ENCODE measurements at regions not wholly inside any gene's neighbourhood (a gene's known extent, or its start where the extent isn't known, plus 50 kb on each side); places are given as distances from the start of the nearest gene placed in this dataset.

- Histone ChIP-seq H3K27me3 (no peaks in the 10 kb centered on the region), H3K27ac (no peak overlapping the region), H3K9ac (no peak overlapping the region), H3K4me3 (no peak overlapping the region), H3K4me2 (no peak overlapping the region), H3K9me3 (no peaks in the 10 kb centered on the region), H3K4me1 (no peaks in the 10 kb centered on the region), H3K36me3 (no peaks in the 10 kb centered on the region), H4K20me1 (no peaks in the 10 kb centered on the region)
- TF ChIP-seq Cebpa-rat (IDR thresholded peaks at IDR 0.05) = no peak
These were observed 215.7 kb upstream of the NEIL3 start for GRCh38 chr4:177093964-177094363.

GRCh38 chr4:177097291-177097690 is 212.4 kb upstream of the NEIL3 start:
- Histone ChIP-seq H3K36me3 (no peaks in the 10 kb centered on the region), H3K4me3 (no peak overlapping the region), H3K4me2 (no peak overlapping the region), H3K4me1 (no peaks in the 10 kb centered on the region), H3K9ac (no peak overlapping the region), H4K20me1 (no peaks in the 10 kb centered on the region), H3K9me3 (no peaks in the 10 kb centered on the region), H3K27ac (no peak overlapping the region), H3K27me3 (no peaks in the 10 kb centered on the region)
- no peak for TF ChIP-seq Cebpa-rat (IDR thresholded peaks at IDR 0.05)

DNA sequence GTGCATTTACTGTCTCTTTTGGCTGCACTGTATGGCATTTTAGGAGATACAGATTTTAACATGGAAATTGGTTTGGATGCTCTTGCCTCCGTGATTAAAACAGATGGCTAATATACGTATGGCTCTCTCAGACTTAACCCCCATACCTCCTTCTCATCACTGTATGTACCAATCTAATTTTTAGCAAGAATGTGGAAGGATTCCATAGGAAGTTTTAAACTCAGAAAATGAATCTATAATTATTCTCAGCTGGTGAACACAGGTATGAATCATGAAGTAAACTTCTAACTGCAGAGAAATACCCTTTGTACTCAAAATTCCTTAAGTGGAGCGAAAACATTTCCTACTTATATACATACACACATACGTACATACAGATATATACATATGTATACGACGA is 210.5 kb upstream of the NEIL3 start:
- no peak overlapping the region for H3K9ac ChIP-seq
- no peak overlapping the region for H3K4me3 ChIP-seq
- H3K27ac ChIP-seq = no peak overlapping the region
- H4K20me1 ChIP-seq = no peaks in the 10 kb centered on the region
- no peaks in the 10 kb centered on the region for H3K9me3 ChIP-seq
- no peaks in the 10 kb centered on the region for H3K27me3 ChIP-seq
- no peak overlapping the region for H3K4me2 ChIP-seq
- TF ChIP-seq Cebpa-rat (IDR thresholded peaks at IDR 0.05) = no peak
- H3K4me1 ChIP-seq = no peaks in the 10 kb centered on the region
- H3K36me3 ChIP-seq = no peaks in the 10 kb centered on the region

GRCh38 chr4:177100307-177100706 is 209.4 kb upstream of the NEIL3 start:
- Histone ChIP-seq H3K9me3 (no peaks in the 10 kb centered on the region), H3K4me3 (no peak overlapping the region), H3K27ac (no peak overlapping the region), H3K4me2 (no peak overlapping the region), H3K4me1 (no peaks in the 10 kb centered on the region), H3K27me3 (no peaks in the 10 kb centered on the region), H3K9ac (no peak overlapping the region), H3K36me3 (no peaks in the 10 kb centered on the region), H4K20me1 (no peaks in the 10 kb centered on the region)
- TF ChIP-seq Cebpa-rat (IDR thresholded peaks at IDR 0.05) = no peak

DNA sequence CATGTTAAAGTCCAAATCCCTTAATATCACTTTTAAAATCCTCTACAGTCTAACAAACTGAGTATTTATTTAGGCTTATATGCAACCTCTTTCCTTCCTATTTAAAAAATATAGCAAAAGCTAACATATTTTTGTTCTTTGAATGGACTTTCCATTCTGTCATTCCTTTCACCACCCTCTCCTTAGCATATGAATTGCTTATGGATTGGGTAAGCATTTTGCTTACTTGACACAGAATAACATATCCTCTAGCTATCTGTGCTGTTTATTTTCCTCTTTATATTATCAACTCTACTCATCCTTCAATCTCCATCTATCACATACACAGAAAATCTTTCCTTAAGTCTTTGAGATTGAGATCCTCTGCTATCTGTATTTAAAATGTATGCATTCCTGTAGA is 206.1 kb upstream of the NEIL3 start:
- Histone ChIP-seq H3K27me3 (no peaks in the 10 kb centered on the region), H3K4me3 (no peak overlapping the region), H3K9ac (no peak overlapping the region), H3K27ac (no peak overlapping the region), H3K9me3 (no peaks in the 10 kb centered on the region), H3K4me1 (no peaks in the 10 kb centered on the region), H3K36me3 (no peaks in the 10 kb centered on the region), H3K4me2 (no peak overlapping the region), H4K20me1 (no peaks in the 10 kb centered on the region)
- TF ChIP-seq Cebpa-rat (IDR thresholded peaks at IDR 0.05) = no peak

- TF ChIP-seq Cebpa-rat (IDR thresholded peaks at IDR 0.05) = no peak
- no peaks in the 10 kb centered on the region for H3K36me3 ChIP-seq
- H3K4me1 ChIP-seq = no peaks in the 10 kb centered on the region
- H3K9ac ChIP-seq = no peak overlapping the region
- no peak overlapping the region for H3K4me3 ChIP-seq
- no peaks in the 10 kb centered on the region for H4K20me1 ChIP-seq
- no peak overlapping the region for H3K4me2 ChIP-seq
- H3K27me3 ChIP-seq = no peaks in the 10 kb centered on the region
- H3K27ac ChIP-seq = no peak overlapping the region
- H3K9me3 ChIP-seq = no peaks in the 10 kb centered on the region
These were observed 204.1 kb upstream of the NEIL3 start for GRCh38 chr4:177105536-177105935.

GRCh38 chr4:177107288-177107921 is 202.3 kb upstream of the NEIL3 start:
- no peak for TF ChIP-seq Cebpa-rat (IDR thresholded peaks at IDR 0.05)
- Histone ChIP-seq H3K27me3 (no peaks in the 10 kb centered on the region), H3K4me1 (no peaks in the 10 kb centered on the region), H3K4me3 (no peak overlapping the region), H3K27ac (no peak overlapping the region), H3K9ac (no peak overlapping the region), H4K20me1 (no peaks in the 10 kb centered on the region), H3K36me3 (no peaks in the 10 kb centered on the region), H3K4me2 (no peak overlapping the region), H3K9me3 (no peaks in the 10 kb centered on the region)

GRCh38 chr4:177108708-177109107 is 201.0 kb upstream of the NEIL3 start:
- Histone ChIP-seq H3K4me1 (no peaks in the 10 kb centered on the region), H3K27me3 (no peaks in the 10 kb centered on the region), H3K4me3 (no peak overlapping the region), H3K36me3 (no peaks in the 10 kb centered on the region), H3K27ac (no peak overlapping the region), H3K9ac (no peak overlapping the region), H3K4me2 (no peak overlapping the region), H4K20me1 (no peaks in the 10 kb centered on the region), H3K9me3 (no peaks in the 10 kb centered on the region)
- no peak for TF ChIP-seq Cebpa-rat (IDR thresholded peaks at IDR 0.05)

DNA sequence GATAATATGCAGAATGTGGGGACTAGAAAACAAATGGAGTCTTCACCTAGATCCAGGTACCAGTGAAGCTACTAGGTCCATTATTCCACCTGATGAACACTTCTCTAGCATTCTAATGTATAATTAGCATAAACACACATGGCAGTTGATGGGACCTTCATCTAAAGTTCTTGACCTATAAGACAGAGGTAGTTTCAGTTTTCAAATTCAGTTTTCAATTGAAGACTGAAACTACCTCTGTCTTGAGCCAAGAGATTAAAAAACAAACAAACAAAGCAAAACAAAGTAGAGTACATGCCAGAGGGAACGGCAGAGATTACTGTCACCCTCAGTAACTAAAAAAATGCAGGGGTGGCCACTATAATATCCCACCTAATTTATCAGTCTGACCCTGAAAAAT is 199.9 kb upstream of the NEIL3 start:
- Histone ChIP-seq H3K4me2 (no peak overlapping the region), H3K36me3 (no peaks in the 10 kb centered on the region), H4K20me1 (no peaks in the 10 kb centered on the region), H3K4me3 (no peak overlapping the region), H3K4me1 (no peaks in the 10 kb centered on the region), H3K9ac (no peak overlapping the region), H3K27ac (no peak overlapping the region), H3K27me3 (no peaks in the 10 kb centered on the region), H3K9me3 (no peaks in the 10 kb centered on the region)
- TF ChIP-seq Cebpa-rat (IDR thresholded peaks at IDR 0.05) = no peak

GRCh38 chr4:177116161-177116560 is 193.5 kb upstream of the NEIL3 start:
- no peaks in the 10 kb centered on the region for H3K4me1 ChIP-seq

DNA sequence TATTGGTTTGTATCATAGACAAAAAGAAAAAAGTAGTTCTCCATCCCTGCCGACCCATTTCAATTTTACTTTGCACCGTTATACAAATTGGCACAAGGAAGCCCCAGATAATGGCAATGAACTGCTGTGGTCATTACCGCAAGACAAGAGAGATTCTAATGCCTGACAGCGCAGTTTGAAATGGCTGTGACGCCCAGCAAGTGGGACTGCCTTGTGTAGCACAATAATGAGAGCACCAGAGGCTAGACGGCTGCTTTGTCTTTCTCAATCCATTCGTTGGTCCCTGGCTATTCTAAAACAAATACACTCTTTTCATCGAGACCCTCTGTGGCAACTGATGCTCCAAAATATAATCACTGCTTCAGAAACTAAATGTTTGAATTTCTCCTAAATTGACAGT is 192.4 kb upstream of the NEIL3 start:
- H3K4me2 ChIP-seq = no peak overlapping the region
- H3K4me1 ChIP-seq = no peaks in the 10 kb centered on the region
- no peak for TF ChIP-seq Cebpa-rat (IDR thresholded peaks at IDR 0.05)
- H4K20me1 ChIP-seq = no peaks in the 10 kb centered on the region
- no peaks in the 10 kb centered on the region for H3K9me3 ChIP-seq
- no peak overlapping the region for H3K27ac ChIP-seq
- H3K9ac ChIP-seq = no peak overlapping the region
- H3K27me3 ChIP-seq = no peaks in the 10 kb centered on the region
- H3K36me3 ChIP-seq = no peaks in the 10 kb centered on the region
- no peak overlapping the region for H3K4me3 ChIP-seq

More at GRCh38 chr4:177116161-177116560, 193.5 kb upstream of the NEIL3 start:
- Histone ChIP-seq H4K20me1 (no peaks in the 10 kb centered on the region), H3K4me2 (no peak overlapping the region), H3K9me3 (no peaks in the 10 kb centered on the region), H3K36me3 (no peaks in the 10 kb centered on the region), H3K4me3 (no peak overlapping the region), H3K27me3 (no peaks in the 10 kb centered on the region), H3K27ac (no peak overlapping the region), H3K9ac (no peak overlapping the region)
- no peak for TF ChIP-seq Cebpa-rat (IDR thresholded peaks at IDR 0.05)
